ENCODE measurements at regions not wholly inside any gene's neighbourhood (a gene's known extent, or its start where the extent isn't known, plus 50 kb on each side); places are given as distances from the start of the nearest gene placed in this dataset.

GRCh38 chr12:67515679-67516340, 132.7 kb upstream of the DYRK2 start:
- intact Hi-C loops (cut with DNase I): no loop called here
- Histone ChIP-seq H3K4me1 (peaks cover 4% of the 10 kb centered on the region), H3K4me3 (no peak overlapping the region), H3K9me3 (no peaks in the 10 kb centered on the region), H3K27ac (no peak overlapping the region), H3K36me3 (no peaks in the 10 kb centered on the region), H3K27me3 (no peaks in the 10 kb centered on the region)
- no peak for TF ChIP-seq CTCF (IDR thresholded peaks at IDR 0.05)
- ATAC-seq (peak; percentile 36), DNase-seq (no peak)

DNA sequence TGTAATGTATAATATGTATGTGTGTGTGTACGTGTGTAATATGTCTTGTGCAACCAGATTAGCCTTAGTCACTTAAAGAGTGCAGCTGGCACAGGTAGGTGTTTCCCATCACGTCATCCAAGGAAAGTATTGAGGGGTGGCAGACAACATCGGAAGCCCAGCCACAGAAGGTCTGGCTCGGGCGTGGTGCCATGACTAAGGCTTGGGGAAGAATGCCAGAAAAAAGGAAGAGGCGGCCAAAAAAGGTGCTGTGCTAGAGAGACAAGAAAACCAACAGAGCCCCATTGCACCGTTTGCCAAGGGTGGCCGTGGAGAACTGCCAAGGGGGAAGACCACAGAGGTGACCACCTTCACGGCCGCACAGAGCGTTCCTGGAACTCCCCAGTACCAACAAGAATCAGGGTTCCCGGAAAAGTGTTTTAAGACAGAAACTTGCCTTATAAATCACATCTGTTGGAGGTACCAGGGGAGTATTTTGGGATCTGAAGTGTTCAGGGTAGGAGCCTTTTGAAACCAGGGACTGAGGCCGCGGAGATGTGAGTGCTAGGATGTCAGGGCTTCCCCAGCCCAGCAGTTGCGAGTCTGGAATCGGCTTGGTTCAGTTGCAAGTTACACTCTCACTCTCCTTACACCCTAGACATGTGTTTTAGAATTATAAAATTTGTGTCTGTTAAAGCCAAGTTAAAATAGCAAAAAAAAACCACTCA, 131.2 kb upstream of the DYRK2 start:
- intact Hi-C loops (cut with DNase I): no loop called here
- no peak for TF ChIP-seq CTCF (IDR thresholded peaks at IDR 0.05)
- no peak overlapping the region for H3K4me3 ChIP-seq
- ATAC-seq (no peak), DNase-seq (no peak)
- no peak overlapping the region for H3K27ac ChIP-seq
- no peaks in the 10 kb centered on the region for H3K27me3 ChIP-seq
- H3K36me3 ChIP-seq: no peaks in the 10 kb centered on the region
- no peaks in the 10 kb centered on the region for H3K4me1 ChIP-seq
- no peaks in the 10 kb centered on the region for H3K9me3 ChIP-seq

- Histone ChIP-seq H3K27ac (no peak overlapping the region), H3K36me3 (no peaks in the 10 kb centered on the region), H3K4me3 (no peak overlapping the region), H3K4me1 (no peaks in the 10 kb centered on the region), H3K9me3 (no peaks in the 10 kb centered on the region), H3K27me3 (no peaks in the 10 kb centered on the region)
- ATAC-seq: no peak
- no peak for TF ChIP-seq CTCF (IDR thresholded peaks at IDR 0.05)
- no peak for DNase-seq
- intact Hi-C loops (cut with DNase I): no loop called here
Measured at GRCh38 chr12:67519484-67520433, 128.8 kb upstream of the DYRK2 start.

DNA sequence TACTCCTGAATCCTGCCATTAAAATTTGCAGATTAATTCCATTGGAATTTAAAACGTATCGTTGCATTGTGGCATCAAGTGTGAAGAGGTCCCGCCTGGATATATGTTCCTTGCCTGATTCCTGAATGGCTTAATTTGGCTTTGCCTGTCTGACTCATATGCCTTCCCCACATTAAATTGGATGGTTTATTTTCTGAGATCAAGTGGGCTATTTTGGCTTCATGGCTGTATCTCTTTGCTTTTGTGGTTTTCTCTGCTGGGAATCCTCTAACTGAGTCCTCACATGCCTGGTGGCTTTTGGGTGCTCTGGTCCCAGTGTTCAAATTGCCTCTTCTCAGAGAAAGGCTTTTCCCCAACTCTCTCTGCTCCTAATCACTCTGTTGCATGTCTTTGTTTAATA, 127.9 kb upstream of the DYRK2 start:
- no peak overlapping the region for H3K4me3 ChIP-seq
- H3K27ac ChIP-seq: no peak overlapping the region
- no peak for DNase-seq
- no peaks in the 10 kb centered on the region for H3K4me1 ChIP-seq
- intact Hi-C loops (cut with DNase I): no loop called here
- no peak for ATAC-seq
- no peaks in the 10 kb centered on the region for H3K27me3 ChIP-seq
- TF ChIP-seq CTCF (IDR thresholded peaks at IDR 0.05): no peak
- no peaks in the 10 kb centered on the region for H3K36me3 ChIP-seq
- H3K9me3 ChIP-seq: no peaks in the 10 kb centered on the region

DNA sequence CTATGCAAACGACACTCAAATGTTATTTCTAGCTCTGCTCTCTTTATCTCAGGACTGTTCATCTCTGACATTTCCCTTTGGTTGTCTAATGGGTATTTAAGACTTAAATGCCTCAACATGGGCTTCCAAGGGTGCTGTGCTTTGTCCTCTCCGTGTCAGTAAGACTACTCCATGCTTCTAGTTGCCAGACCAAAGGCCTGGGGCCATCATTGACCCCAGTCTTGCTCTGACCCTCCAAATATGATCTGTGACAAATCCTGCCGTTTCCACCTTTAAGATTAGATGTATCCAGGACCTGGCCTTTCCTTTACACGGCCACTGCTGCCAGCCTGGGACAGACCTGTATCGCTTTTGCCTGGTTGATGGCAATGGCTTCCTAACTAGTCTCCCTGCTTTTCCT, 126.3 kb upstream of the DYRK2 start:
- H3K27me3 ChIP-seq: no peaks in the 10 kb centered on the region
- intact Hi-C loops (cut with DNase I): no loop called here
- no peak overlapping the region for H3K4me3 ChIP-seq
- no peaks in the 10 kb centered on the region for H3K9me3 ChIP-seq
- H3K27ac ChIP-seq: no peak overlapping the region
- ATAC-seq: no peak
- no peak for TF ChIP-seq CTCF (IDR thresholded peaks at IDR 0.05)
- no peak for DNase-seq
- no peaks in the 10 kb centered on the region for H3K36me3 ChIP-seq
- H3K4me1 ChIP-seq: no peaks in the 10 kb centered on the region

All from upper lobe of right lung (tissue), 1 donor.